Activated naive CD8-positive, alpha-beta T cell treated with anti-CD3 and anti-CD28 coated beads for 36 hours (primary cell): ENCODE measurements at regions not wholly inside any gene's neighbourhood (a gene's known extent, or its start where the extent isn't known, plus 50 kb on each side); places are given as distances from the start of the nearest gene placed in this dataset.

ENCODE experiments used
- DNase-seq: peaks from one replicate; pipeline ENCODE4 v3.0.0; 2021
- H3K27ac Mint-ChIP-seq: one replicate; pipeline ENCODE4 v1.8.0; 2022; ENCODE audit warnings: mild to moderate bottlenecking, moderate library complexity, mixed read lengths
- H3K27me3 Mint-ChIP-seq: one replicate; pipeline ENCODE4 v1.8.0; 2022; ENCODE audit warnings: mild to moderate bottlenecking, mixed read lengths
- H3K36me3 Mint-ChIP-seq: one replicate; pipeline ENCODE4 v1.8.0; 2021; ENCODE audit warnings: mild to moderate bottlenecking, mixed read lengths
- H3K4me1 Mint-ChIP-seq: one replicate; pipeline ENCODE4 v1.8.0; 2021; ENCODE audit warnings: mixed read lengths
- H3K4me3 Mint-ChIP-seq: one replicate; pipeline ENCODE4 v1.8.0; 2022; ENCODE audit warnings: mild to moderate bottlenecking, moderate library complexity, mixed read lengths
- H3K9me3 Mint-ChIP-seq: one replicate; pipeline ENCODE4 v1.8.0; 2022; ENCODE audit warnings: mixed read lengths

GRCh38 chr20:10925767-10926166, 252.0 kb upstream of the JAG1 start:
- peaks cover 3% of the 10 kb centered on the region for H3K9me3 Mint-ChIP-seq
- no peaks in the 10 kb centered on the region for H3K27me3 Mint-ChIP-seq
- no peak overlapping the region for H3K4me3 Mint-ChIP-seq
- H3K36me3 Mint-ChIP-seq, result no peaks in the 10 kb centered on the region
- H3K4me1 Mint-ChIP-seq, result no peaks in the 10 kb centered on the region
- no peak overlapping the region for H3K27ac Mint-ChIP-seq
- DNase-seq, result no peak

DNA sequence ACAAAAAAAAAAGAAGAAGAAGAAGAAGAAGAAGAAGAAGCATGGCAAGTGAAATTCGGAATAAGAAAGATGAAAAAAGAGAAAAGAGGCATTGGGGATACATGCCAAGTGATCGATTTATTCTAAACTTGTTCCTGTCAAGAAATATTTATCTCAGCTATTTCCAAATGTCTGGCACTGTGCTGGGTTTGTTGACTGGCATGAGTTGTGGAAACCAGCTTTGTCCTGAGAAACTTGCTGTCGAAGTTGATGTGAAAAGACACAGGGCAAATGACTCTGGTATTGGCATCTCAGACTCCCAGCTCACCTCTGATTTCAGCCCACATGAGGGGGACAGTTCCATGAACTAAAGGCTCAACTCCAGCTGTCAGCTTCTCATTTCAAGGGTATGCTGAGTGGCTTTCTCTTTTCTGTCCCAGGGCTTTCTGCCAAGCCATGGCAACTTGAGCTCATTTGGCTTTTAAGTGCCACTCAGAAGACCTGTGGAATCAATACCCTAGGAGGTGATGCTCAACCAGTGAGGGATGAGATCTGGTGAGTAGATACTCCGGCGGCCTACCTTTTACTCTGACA, 253.3 kb upstream of the JAG1 start:
- no peaks in the 10 kb centered on the region for H3K27me3 Mint-ChIP-seq
- no peak overlapping the region for H3K4me3 Mint-ChIP-seq
- no peak for DNase-seq
- H3K9me3 Mint-ChIP-seq, result peaks cover 3% of the 10 kb centered on the region
- no peaks in the 10 kb centered on the region for H3K36me3 Mint-ChIP-seq
- no peak overlapping the region for H3K27ac Mint-ChIP-seq
- H3K4me1 Mint-ChIP-seq, result no peaks in the 10 kb centered on the region

- H3K27ac Mint-ChIP-seq, result no peak overlapping the region
- H3K4me3 Mint-ChIP-seq, result no peak overlapping the region
- H3K4me1 Mint-ChIP-seq, result no peaks in the 10 kb centered on the region
- no peak for DNase-seq
- no peaks in the 10 kb centered on the region for H3K27me3 Mint-ChIP-seq
- H3K36me3 Mint-ChIP-seq, result no peaks in the 10 kb centered on the region
- peaks cover 3% of the 10 kb centered on the region for H3K9me3 Mint-ChIP-seq
Observed at GRCh38 chr20:10927936-10928840, 254.4 kb upstream of the JAG1 start.

DNA sequence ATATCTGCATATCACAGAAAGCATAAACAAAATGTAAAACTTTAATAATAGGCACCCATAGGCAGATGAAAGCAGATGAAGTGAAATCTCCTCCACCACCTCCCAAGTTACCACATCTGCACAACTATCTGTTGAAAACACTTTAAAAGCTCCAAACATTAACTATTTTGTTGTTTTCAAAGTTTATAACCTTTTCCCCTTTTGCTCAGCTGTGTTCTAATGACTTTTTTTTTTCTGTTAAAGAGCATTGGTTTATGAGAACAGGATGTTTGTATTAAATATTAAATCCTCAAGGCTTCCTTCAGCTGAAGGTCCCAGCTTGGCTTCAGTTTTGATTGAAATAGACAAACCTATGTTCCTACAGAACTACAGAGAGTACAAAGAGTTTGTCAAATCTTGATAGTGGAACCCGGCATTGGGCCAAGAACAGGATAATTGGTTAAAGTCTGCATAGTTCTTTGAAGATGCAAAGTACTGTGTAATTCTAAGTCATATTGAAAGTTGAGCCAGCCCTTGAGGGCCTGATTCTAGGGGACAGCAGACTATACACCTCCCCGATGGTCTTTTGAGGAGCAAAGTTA, 255.1 kb upstream of the JAG1 start:
- H3K36me3 Mint-ChIP-seq, result no peaks in the 10 kb centered on the region
- no peaks in the 10 kb centered on the region for H3K27me3 Mint-ChIP-seq
- H3K9me3 Mint-ChIP-seq, result peaks cover 3% of the 10 kb centered on the region
- no peaks in the 10 kb centered on the region for H3K4me1 Mint-ChIP-seq
- DNase-seq, result no peak
- H3K27ac Mint-ChIP-seq, result no peak overlapping the region
- no peak overlapping the region for H3K4me3 Mint-ChIP-seq

- no peaks in the 10 kb centered on the region for H3K36me3 Mint-ChIP-seq
- H3K4me1 Mint-ChIP-seq, result no peaks in the 10 kb centered on the region
- H3K9me3 Mint-ChIP-seq, result no peaks in the 10 kb centered on the region
- no peak overlapping the region for H3K27ac Mint-ChIP-seq
- H3K4me3 Mint-ChIP-seq, result no peak overlapping the region
- no peaks in the 10 kb centered on the region for H3K27me3 Mint-ChIP-seq
- DNase-seq, result no peak
Observed at GRCh38 chr20:10935658-10936402, 262.0 kb upstream of the JAG1 start.

- Mint-ChIP-seq H3K36me3 (no peaks in the 10 kb centered on the region), H3K27me3 (no peaks in the 10 kb centered on the region), H3K27ac (no peak overlapping the region), H3K4me3 (no peak overlapping the region), H3K4me1 (no peaks in the 10 kb centered on the region), H3K9me3 (no peaks in the 10 kb centered on the region)
- no peak for DNase-seq
Observed at GRCh38 chr20:10936786-10937185, 263.0 kb upstream of the JAG1 start.

- no peaks in the 10 kb centered on the region for H3K4me1 Mint-ChIP-seq
- no peak overlapping the region for H3K4me3 Mint-ChIP-seq
- no peaks in the 10 kb centered on the region for H3K9me3 Mint-ChIP-seq
- H3K36me3 Mint-ChIP-seq, result no peaks in the 10 kb centered on the region
- H3K27ac Mint-ChIP-seq, result no peak overlapping the region
- H3K27me3 Mint-ChIP-seq, result no peaks in the 10 kb centered on the region
- DNase-seq, result no peak
Observed at GRCh38 chr20:10939331-10939941, 265.6 kb upstream of the JAG1 start.

DNA sequence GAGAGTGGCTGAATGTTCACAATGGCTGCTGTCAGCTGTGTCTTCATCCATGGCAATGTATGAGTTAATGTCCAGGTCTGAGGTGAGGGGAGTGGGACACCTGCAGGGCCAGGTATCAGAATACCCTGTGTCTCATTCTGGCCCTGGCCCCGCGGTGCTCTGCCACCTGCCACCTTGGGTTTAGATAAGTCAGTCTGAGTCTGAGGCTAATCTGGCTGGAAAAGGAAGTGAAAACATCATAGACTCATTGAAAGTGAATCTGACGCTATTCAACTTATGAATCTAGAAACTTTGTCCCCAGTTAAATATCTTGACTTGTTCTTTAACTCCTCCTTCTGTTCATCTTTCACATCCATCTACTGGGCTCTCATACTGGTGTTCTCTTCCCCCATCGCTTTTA, 267.1 kb upstream of the JAG1 start:
- H3K36me3 Mint-ChIP-seq, result no peaks in the 10 kb centered on the region
- H3K9me3 Mint-ChIP-seq, result no peaks in the 10 kb centered on the region
- no peak overlapping the region for H3K27ac Mint-ChIP-seq
- H3K4me1 Mint-ChIP-seq, result no peaks in the 10 kb centered on the region
- H3K4me3 Mint-ChIP-seq, result no peak overlapping the region
- H3K27me3 Mint-ChIP-seq, result no peaks in the 10 kb centered on the region
- DNase-seq, result no peak

DNA sequence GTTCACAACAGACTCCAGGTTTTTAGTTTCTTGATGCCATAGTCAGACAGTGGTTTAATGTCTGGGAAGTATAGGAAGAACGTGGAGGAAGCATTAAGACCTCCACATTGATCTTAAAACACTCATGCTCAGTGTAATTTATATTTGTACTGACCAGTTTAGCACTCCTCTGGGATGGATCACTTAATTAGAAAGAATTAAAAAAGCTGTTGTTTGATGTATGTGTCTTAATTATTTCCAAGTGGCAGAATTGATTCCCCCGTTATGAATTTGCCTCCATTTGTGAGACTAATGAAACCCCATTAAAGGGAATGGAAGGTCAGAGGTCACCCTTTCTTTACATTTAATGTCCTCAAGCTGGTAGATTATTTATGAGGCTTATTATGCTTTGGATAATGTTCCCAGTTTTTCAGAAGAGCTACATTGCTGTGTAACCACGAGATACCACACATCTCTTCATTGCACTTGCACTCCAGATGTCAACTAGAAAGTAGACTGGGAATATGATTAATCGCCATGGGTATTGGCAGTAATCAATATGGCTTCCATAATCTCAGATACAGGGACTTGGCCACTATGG, 270.0 kb upstream of the JAG1 start:
- no peak overlapping the region for H3K27ac Mint-ChIP-seq
- no peak for DNase-seq
- H3K36me3 Mint-ChIP-seq, result no peaks in the 10 kb centered on the region
- H3K4me1 Mint-ChIP-seq, result no peaks in the 10 kb centered on the region
- peaks cover 3% of the 10 kb centered on the region for H3K9me3 Mint-ChIP-seq
- H3K4me3 Mint-ChIP-seq, result no peak overlapping the region
- no peaks in the 10 kb centered on the region for H3K27me3 Mint-ChIP-seq

DNA sequence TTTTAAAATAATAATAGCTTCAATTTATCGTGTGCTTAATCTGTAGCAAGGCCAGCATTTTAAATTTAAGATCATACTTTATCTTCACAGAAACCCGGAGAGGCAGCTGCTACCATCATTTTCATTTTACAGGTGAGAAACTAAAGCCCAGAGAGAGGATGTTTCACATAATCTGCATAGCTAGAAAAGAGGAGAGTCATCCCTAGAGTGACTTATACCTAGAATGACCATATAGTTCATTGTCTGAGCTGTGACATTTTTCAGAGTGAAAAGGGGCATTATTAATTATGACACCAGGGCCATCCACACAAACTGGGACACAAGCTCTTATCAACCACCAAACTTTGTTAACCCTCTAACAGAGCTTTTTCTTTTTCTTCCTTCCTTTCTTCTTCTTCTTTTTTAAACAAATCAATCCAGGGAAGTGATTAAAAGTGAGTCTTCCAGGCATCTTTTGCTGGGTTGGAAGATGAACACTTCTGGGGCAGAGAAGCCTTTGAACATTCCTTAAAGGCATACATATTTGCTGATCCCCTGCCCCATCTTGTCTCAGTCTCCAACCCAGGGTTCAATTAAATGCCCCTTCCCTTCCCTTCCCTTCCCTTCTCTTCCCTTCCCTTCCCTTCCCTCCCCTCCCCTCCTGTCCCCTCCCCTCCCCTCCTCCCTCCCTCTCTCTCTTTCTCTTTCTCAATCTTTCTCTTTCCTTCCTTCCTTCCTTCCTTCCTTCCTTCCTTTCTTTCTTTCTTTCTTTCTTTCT, 272.5 kb upstream of the JAG1 start:
- Mint-ChIP-seq H3K4me3 (no peak overlapping the region), H3K9me3 (peaks cover 3% of the 10 kb centered on the region), H3K36me3 (no peaks in the 10 kb centered on the region)

DNA sequence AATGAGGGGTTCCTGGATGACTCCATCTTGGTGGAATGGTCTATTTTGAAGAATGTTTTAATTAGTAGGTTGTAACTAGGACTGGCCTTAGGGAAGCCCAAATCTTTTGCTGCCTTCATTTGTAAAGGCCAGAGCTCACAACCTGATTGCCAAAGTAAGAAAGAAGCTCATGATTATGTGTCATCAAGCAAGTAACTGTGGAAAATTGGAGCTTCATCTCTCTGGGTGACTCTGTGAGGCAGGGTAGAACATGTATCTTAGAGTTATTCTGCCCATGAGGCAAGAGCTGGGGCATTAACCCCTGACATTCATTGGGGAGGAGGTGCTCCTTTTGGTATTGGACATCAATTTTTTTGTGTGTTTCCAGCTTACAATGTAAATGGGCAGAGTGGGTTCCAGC, 273.9 kb upstream of the JAG1 start:
- H3K36me3 Mint-ChIP-seq, result no peaks in the 10 kb centered on the region
- no peak overlapping the region for H3K27ac Mint-ChIP-seq
- peaks cover 3% of the 10 kb centered on the region for H3K9me3 Mint-ChIP-seq
- no peak overlapping the region for H3K4me3 Mint-ChIP-seq
- DNase-seq, result no peak
- H3K4me1 Mint-ChIP-seq, result no peaks in the 10 kb centered on the region
- no peaks in the 10 kb centered on the region for H3K27me3 Mint-ChIP-seq

More for the DNA sequence above, 272.5 kb upstream of the JAG1 start:
- DNase-seq, result no peak
- Mint-ChIP-seq H3K27ac (no peak overlapping the region), H3K27me3 (no peaks in the 10 kb centered on the region), H3K4me1 (no peaks in the 10 kb centered on the region)

DNA sequence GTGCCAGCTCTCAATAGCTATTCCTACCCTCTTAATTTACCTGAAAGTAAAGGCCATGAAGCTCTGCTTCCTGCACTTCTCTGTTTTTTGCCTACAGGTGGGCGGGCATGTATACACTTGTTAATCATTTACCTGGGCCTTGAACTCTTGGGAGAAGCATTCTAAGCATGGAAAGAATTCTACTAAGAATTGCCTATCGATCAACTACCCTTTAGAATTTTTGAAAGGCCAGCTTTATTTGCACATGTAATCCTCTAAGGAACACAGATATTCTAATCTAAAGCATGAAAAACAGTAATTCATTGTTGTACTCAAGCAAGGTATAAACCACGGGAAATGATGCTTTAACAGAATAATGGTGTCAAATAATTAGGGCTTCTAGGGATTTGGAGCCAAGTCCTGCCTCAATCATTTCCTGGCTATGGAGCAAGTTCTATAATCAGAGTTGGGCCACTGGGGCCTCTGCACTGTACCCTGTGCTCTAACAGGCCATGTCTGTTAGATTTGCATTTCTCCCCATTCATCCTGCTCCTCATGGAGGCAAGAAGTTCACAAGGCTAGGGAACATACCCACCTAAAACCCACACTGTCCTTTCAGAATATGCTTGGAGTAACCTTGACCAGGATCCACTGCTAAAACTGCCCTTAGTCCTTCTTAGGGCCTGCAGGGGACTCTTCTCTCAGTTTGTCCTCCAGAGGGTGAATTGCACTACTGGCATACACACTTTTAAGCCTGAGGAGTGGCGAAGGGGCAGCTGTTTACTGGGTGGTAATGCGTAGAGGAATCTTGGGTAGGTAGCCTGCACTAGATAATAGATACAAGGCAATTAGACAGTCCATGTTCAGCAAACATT, 276.4 kb upstream of the JAG1 start:
- H3K27ac Mint-ChIP-seq, result no peak overlapping the region
- peaks cover 3% of the 10 kb centered on the region for H3K9me3 Mint-ChIP-seq
- no peaks in the 10 kb centered on the region for H3K27me3 Mint-ChIP-seq
- no peaks in the 10 kb centered on the region for H3K36me3 Mint-ChIP-seq
- H3K4me1 Mint-ChIP-seq, result no peaks in the 10 kb centered on the region
- H3K4me3 Mint-ChIP-seq, result no peak overlapping the region
- DNase-seq, result no peak

DNA sequence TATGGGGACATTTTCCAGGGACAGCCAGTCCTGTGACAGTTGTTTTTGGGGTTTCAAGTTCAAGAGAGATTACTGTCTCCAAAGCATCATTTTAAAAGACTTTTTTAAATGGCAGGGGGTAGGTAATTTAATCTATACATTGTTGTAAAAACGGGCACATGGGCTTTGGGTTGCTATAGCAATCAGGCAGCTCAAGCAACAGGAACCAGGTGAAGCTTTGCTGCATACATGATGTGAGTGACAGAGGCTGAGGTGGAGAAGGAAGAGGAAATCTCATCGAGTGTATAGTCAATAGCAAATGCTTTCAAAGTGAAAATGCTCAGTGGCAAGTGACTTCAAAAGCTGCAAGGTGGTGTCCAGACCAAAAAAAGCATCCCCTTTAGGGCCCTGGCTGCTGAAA, 277.4 kb upstream of the JAG1 start:
- Mint-ChIP-seq H3K27ac (no peak overlapping the region), H3K9me3 (peaks cover 3% of the 10 kb centered on the region), H3K4me3 (no peak overlapping the region), H3K4me1 (no peaks in the 10 kb centered on the region), H3K36me3 (no peaks in the 10 kb centered on the region), H3K27me3 (no peaks in the 10 kb centered on the region)
- DNase-seq, result no peak
